ENCODE measurements at regions not wholly inside any gene's neighbourhood (a gene's known extent, or its start where the extent isn't known, plus 50 kb on each side); places are given as distances from the start of the nearest gene placed in this dataset.
A peak's percentile ranks its signal among the peaks of the same experiment; 100 is the strongest.
"Not testable (repeated sequence)": the region's sequence is repeated elsewhere in the genome, so short reads cannot be mapped to it uniquely, and the experiment has no call there.

DNA sequence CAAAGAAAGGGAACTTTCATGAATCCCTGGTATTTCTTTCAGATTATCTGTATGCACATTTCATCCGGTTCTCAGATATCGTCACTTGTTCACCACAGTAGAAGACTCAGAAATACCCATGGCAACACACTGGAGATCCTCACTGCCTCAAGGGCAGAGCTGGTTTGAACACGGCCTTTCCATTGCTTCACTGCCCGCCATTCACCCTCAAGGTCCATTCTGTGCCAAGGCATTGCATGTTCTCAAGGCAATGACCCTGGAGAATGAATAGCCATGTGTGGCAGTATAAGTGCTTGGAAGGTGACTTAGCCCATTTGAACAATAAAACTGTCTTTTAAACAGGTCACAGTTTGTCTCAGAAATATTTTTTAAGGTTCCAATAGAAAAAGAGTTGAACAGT is 606.5 kb downstream of the IPMK start:
- DNase-seq, result no peak

- DNase-seq, result peak; percentile 16
These were observed 610.4 kb downstream of the IPMK start for GRCh38 chr10:57657164-57657765.

DNA sequence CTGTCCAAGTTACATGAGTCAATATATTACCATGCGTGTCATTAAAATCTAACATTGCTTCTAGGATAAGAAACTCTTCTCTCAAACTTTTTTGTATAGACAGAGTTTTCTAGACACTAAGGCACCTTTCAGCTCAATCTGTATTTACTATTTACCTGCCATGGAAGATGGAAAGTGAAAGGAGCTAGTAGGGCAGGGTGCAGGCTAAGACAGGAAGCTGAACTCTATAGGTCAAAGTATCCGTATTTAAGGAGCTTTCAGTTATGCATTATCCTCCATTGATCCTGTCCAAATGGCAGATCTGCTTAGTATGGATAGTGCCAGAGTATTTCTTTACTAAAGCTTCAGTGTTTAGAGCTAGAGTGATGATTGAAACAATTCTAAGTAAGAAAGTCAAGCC is 612.8 kb downstream of the IPMK start:
- DNase-seq, result no peak

DNA sequence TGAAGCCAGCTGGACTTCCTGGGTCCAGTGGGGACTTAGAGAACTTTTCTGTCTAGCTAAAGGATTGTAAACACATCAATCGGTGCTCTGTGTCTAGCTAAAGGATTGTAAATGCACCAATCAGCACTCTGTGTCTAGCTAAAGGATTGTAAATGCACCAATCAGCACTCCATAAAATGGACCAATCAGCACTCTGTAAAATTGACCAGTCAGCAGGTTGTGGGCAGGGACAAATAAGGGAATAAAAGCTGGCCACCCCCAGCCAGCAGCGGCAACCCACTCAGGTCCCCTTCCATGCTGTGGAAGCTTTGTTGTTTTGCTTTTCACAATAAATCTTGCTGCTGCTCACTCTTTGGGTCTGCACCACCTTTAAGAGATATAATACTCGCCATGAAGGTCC is 622.6 kb downstream of the IPMK start:
- DNase-seq, result not testable (repeated sequence)

DNA sequence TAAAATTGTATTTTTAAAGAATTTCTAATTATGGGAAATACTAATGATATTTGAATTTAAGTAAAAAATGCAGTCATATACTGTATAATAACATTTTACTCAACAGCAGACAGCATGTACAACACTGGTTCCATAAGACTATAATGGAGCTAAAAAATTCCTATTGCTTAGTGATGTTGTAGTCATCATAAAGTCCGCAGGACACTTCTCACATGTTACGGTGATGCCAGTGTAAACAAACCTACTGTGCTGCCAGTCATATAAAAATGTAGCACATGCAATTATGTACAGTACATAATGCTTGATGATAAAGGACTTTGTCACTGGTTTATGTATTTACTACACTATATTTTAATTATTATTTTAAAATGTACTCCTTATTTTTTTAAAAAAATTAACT is 629.3 kb downstream of the IPMK start:
- no peak for DNase-seq

DNA sequence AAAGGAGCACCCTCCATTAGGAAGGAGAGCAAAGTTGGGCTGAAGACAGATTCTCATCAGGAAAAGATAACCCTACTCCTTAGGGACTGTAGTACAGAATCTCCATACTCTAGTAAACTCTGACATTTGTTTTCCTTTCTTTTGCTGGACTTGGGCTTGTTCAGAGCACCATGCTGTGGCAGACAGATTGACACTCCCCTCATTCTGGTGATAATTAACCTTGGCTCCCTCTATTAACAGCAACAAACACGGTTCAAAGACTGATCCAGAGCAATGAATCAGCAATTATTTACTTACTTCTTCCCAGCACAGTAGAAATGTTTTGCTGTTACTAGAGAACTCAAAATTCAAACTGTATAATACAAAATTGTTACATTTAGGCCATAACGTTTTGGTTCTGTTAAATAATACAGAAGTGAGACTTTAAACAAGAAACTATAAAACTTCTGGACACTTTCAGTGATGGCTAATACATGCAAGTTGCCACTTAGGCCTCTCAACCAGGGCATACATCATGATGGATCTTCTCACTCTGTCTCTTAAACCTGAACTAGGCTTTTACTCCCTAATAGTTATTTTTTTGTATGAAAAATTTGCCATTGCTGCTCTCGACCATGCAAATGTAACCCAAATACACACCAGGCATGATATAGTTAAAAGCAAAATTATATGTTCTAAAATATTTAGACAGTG is 639.0 kb downstream of the IPMK start:
- no peak for DNase-seq

GRCh38 chr10:57627642-57628178 is 640.0 kb downstream of the IPMK start:
- DNase-seq, result no peak

DNA sequence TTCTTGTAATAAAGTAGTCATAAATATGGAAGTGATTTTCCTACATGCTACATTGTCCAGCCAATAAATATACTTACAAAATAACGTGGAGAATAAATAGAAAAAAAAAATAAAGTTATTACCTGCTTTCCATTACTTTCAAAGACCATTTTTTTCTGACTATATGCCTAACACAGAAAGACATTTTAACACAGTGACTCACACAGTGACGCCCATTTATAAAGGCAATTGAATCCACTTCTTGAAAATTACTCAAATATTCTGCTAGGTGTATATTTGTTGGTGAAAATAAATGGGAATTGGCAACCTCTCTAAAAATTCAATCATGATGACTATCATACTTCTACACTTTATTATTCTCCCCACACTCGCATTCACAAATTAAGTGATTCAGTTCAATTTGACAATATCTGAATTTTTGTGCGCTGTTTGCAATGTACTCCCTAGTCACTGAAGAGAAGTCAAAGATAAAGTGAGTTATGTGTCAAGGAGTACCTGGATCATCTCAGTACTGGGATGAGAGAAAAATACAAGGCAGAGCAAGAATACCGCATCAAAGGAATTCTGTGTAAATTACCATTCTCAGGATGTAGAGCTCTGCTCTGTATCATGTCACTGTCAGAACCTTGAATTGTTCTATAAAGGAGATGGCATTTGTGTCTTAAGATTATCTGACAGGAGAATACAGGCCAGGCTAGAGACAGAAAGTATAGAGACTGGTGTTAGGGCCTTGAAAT is 642.7 kb downstream of the IPMK start:
- no peak for DNase-seq

GRCh38 chr10:57624066-57624465 is 643.6 kb downstream of the IPMK start:
- no peak for DNase-seq

- no peak for DNase-seq
These were observed 646.2 kb downstream of the IPMK start for GRCh38 chr10:57621466-57621865.

GRCh38 chr10:57605948-57606485 is 661.7 kb downstream of the IPMK start:
- DNase-seq, result no peak

- DNase-seq, result no peak
These were observed 668.3 kb downstream of the IPMK start for GRCh38 chr10:57599440-57599839.

DNA sequence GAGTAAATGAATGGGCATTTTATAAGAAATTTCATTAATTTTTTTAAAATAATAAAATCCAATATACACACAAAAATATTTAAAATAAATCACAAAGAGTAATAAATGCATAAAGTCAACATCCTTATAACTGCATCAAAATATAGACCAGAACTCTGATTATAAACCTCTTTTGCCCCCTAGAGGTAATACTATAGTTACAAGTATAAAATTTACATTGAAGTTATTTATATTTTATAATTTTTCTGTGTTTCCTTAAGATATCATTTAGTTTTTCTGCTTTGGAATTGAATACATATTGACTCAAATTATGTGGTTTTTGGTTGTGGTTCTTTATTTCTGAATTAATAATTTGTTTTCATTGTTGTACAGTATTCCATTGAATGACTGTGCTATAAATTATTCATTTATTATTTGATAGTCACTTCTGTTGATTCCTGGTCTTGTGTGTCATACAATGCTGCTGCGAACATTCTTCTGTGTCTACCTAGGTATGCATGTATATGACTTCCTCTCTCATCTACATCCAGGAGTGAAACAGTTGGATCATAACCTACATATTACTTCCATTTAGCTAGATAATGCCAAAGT is 673.6 kb downstream of the IPMK start:
- no peak for DNase-seq

DNA sequence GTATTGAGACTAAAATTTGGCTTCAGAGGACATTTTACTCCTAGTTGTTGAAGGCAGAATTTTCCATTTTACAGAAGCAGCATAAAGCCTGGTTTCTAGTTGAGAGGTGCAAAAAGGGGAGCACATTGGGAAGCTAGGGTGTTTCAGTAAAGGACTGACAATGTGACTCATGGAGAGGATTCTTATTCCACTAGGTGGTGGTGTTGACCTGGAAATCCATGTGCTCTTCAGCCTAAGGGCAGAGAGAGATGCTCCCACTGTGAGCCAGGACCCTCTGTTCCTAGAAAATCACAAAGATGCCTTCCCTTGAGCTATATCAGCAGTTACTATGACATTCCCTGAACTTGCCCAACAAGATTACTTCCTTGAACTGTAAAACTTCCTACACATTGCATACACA is 687.8 kb downstream of the IPMK start:
- no peak for DNase-seq

- no peak for DNase-seq
These were observed 705.5 kb downstream of the IPMK start for GRCh38 chr10:57562211-57562610.

GRCh38 chr10:57551774-57552173 is 715.9 kb downstream of the IPMK start:
- not testable (repeated sequence) for DNase-seq

- DNase-seq, result no peak
These were observed 732.4 kb downstream of the IPMK start for GRCh38 chr10:57535306-57535705.

- no peak for DNase-seq
These were observed 754.1 kb downstream of the IPMK start for GRCh38 chr10:57513637-57514036.

GRCh38 chr10:57507788-57508187 is 759.9 kb downstream of the IPMK start:
- DNase-seq, result no peak

- no peak for DNase-seq
These were observed 761.1 kb downstream of the IPMK start for GRCh38 chr10:57506414-57507094.

- no peak for DNase-seq
These were observed 773.2 kb downstream of the IPMK start for GRCh38 chr10:57494486-57494885.

DNA sequence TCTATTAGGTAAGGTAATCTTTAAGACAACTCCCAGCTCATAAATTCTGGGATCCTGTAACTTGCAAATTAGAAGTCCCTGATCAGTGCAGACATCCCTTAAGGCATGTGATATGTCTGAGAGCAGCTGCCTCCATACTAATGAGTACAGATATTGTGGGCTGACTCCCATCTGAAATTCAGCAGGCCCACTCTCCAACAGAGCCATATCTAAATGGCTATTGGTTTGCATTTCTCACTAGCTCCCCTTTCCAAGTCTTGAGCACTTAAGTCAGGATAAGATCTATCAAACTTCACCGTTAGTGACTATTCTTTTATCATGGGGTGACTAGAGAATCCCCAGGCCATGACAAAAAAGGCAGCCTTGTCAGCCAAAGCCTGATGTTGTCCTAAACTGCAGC is 785.4 kb downstream of the IPMK start:
- DNase-seq, result no peak
